H1 (cell line): ENCODE measurements at regions not wholly inside any gene's neighbourhood (a gene's known extent, or its start where the extent isn't known, plus 50 kb on each side); places are given as distances from the start of the nearest gene placed in this dataset.

Source experiments
- CTCF ChIA-PET: fragments of 300-600 bp; sonication (Branson Sonifier 250); formaldehyde crosslinking; loops from one replicate; lab custom pipeline; 2021; ENCODE audit not compliant: partially characterized antibody; lab: Charles Lee
- POLR2A ChIA-PET: fragments of 300-600 bp; sonication (Branson Sonifier 250); formaldehyde crosslinking; loops from one replicate; lab custom pipeline; 2021; ENCODE audit warnings: inconsistent platforms; ENCODE audit not compliant: partially characterized antibody; lab: Charles Lee
- DNase-seq, 2 experiments: peaks; one replicate each; pipeline versions ENCODE4 v3.0.0 to v3.0.0-alpha.2; 2010 to 2022; ENCODE audit warnings: low spot score in 2 of 2, low read depth in 1 of 2, mixed read lengths in 1 of 2
- FAIRE-seq: peaks from 2 replicates; lab custom pipeline; 2011; peaks lifted over from hg19 to GRCh38; lab: Jason Lieb, UNC
- H2AFZ ChIP-seq: 2 replicates; pipeline ENCODE4 v1.8.1; 2012; ENCODE audit warnings: low read length, inconsistent platforms
- H2AK5ac ChIP-seq: 2 replicates; pipeline ENCODE4 v1.6.1; 2013; ENCODE audit warnings: low read depth, low read length
- H2BK120ac ChIP-seq: replicated peaks from 2 replicates; pipeline ENCODE3; 2013; ENCODE audit warnings: low read depth, low read length, inconsistent platforms
- H2BK12ac ChIP-seq: 2 replicates; pipeline ENCODE4 v1.6.1; 2013; ENCODE audit warnings: low read depth, low read length
- H2BK15ac ChIP-seq: 2 replicates; pipeline ENCODE4 v1.6.1; 2013; ENCODE audit warnings: low read length
- H2BK20ac ChIP-seq: 2 replicates; pipeline ENCODE4 v1.6.1; 2013; ENCODE audit warnings: low read length
- H2BK5ac ChIP-seq: 2 replicates; pipeline ENCODE4 v1.6.1; 2013; ENCODE audit warnings: low read depth, low read length
- H3K14ac ChIP-seq: 2 replicates; pipeline ENCODE4 v1.6.1; 2013; ENCODE audit warnings: inconsistent platforms; ENCODE audit not compliant: insufficient read length
- H3K18ac ChIP-seq: 2 replicates; pipeline ENCODE4 v1.6.1; 2013; ENCODE audit warnings: low read length; ENCODE audit errors: extremely low read depth
- H3K23ac ChIP-seq: 2 replicates; pipeline ENCODE4 v1.6.1; 2013; ENCODE audit warnings: inconsistent platforms; ENCODE audit not compliant: insufficient read length
- H3K23me2 ChIP-seq: 2 replicates; pipeline ENCODE4 v1.6.1; 2013; ENCODE audit warnings: low read depth, low read length
- H3K27ac ChIP-seq: 2 replicates; pipeline ENCODE4 v1.6.1; 2011; ENCODE audit warnings: low read depth, low read length, inconsistent platforms
- H3K27me3 ChIP-seq, 4 experiments: replicated peaks in 1 of 4; 1 replicate in 1 of 4; 2 replicates in 3 of 4; pipeline versions ENCODE4 v1.6.1 to v1.8.1; 2011 to 2013; ENCODE audit warnings: low read length in 3 of 4, mild to moderate bottlenecking in 3 of 4, inconsistent platforms in 2 of 4, mixed read lengths in 2 of 4, moderate library complexity in 1 of 4; ENCODE audit not compliant: control insufficient read depth in 3 of 4, insufficient read depth in 3 of 4; ENCODE audit errors: extremely low read depth in 1 of 4
- H3K36me3 ChIP-seq, 4 experiments: 2 replicates each; pipeline versions ENCODE4 v1.6.1 to v1.8.1; 2011 to 2013; ENCODE audit warnings: mild to moderate bottlenecking in 4 of 4, low read length in 3 of 4, moderate library complexity in 2 of 4, control low read depth in 1 of 4, inconsistent platforms in 1 of 4; ENCODE audit not compliant: insufficient read depth in 4 of 4, control insufficient read depth in 2 of 4
- H3K4ac ChIP-seq: replicated peaks from 2 replicates; pipeline ENCODE3; 2013; ENCODE audit warnings: low read length, low read depth, mixed read lengths, inconsistent platforms; ENCODE audit not compliant: insufficient read length
- H3K4me1 ChIP-seq, 4 experiments: replicated peaks in 1 of 4; 1 replicate in 1 of 4; 2 replicates in 3 of 4; pipeline versions ENCODE4 v1.6.1 to v1.8.1; 2011 to 2013; ENCODE audit warnings: low read length in 3 of 4, inconsistent platforms in 2 of 4, mixed read lengths in 1 of 4; ENCODE audit not compliant: insufficient read depth in 4 of 4, control insufficient read depth in 3 of 4
- H3K4me2 ChIP-seq, 2 experiments: 2 replicates each; pipeline versions ENCODE4 v1.6.1 to v1.8.1; 2011 to 2013; ENCODE audit warnings: low read depth in 2 of 2, low read length in 2 of 2, control low read depth in 1 of 2, inconsistent platforms in 1 of 2, mild to moderate bottlenecking in 1 of 2; ENCODE audit not compliant: insufficient read depth in 1 of 2
- H3K4me3 ChIP-seq, 4 experiments: fragments of 200-600, 300-600 bp in 1 of 4; sonication (generic), shearing (Covaris generic), sonication (Bioruptor Twin) in 1 of 4; 2 replicates each; pipeline versions ENCODE4 v1.5.1 to v1.8.1; 2011 to 2016; ENCODE audit warnings: low read length in 4 of 4, low read depth in 3 of 4, control low read depth in 2 of 4, inconsistent platforms in 2 of 4, mild to moderate bottlenecking in 2 of 4, mixed read lengths in 1 of 4, moderate library complexity in 1 of 4; ENCODE audit not compliant: insufficient read depth in 2 of 4; ENCODE audit errors: extremely low read depth in 1 of 4
- H3K56ac ChIP-seq: replicated peaks from 2 replicates; pipeline ENCODE3; 2013; ENCODE audit warnings: low read depth, mild to moderate bottlenecking, mixed read lengths, low read length, inconsistent platforms; ENCODE audit not compliant: insufficient read length
- H3K79me1 ChIP-seq: 2 replicates; pipeline ENCODE4 v1.6.1; 2013; ENCODE audit warnings: low read depth, low read length, control low read depth
- H3K79me2 ChIP-seq, 2 experiments: 2 replicates each; pipeline versions ENCODE4 v1.6.1 to v1.8.1; 2012 to 2013; ENCODE audit warnings: low read length in 2 of 2, mild to moderate bottlenecking in 2 of 2, inconsistent platforms in 1 of 2; ENCODE audit not compliant: insufficient read depth in 2 of 2, control insufficient read depth in 1 of 2
- H3K9ac ChIP-seq, 4 experiments: replicated peaks in 1 of 4; 1 replicate in 1 of 4; 2 replicates in 3 of 4; pipeline versions ENCODE4 v1.6.1 to v1.8.1; 2011 to 2013; ENCODE audit warnings: low read depth in 3 of 4, low read length in 3 of 4, control low read depth in 2 of 4, mild to moderate bottlenecking in 2 of 4, moderate library complexity in 2 of 4, inconsistent platforms in 1 of 4; ENCODE audit errors: extremely low read depth in 1 of 4
- H3K9me3 ChIP-seq, 2 experiments: 2 replicates each; pipeline versions ENCODE4 v1.6.1 to v1.8.1; 2012 to 2013; ENCODE audit warnings: mild to moderate bottlenecking in 2 of 2, moderate library complexity in 2 of 2, control low read depth in 1 of 2, inconsistent platforms in 1 of 2, low read depth in 1 of 2, low read length in 1 of 2, mixed read lengths in 1 of 2; ENCODE audit not compliant: insufficient read depth in 2 of 2
- H4K20me1 ChIP-seq, 2 experiments: replicated peaks in 1 of 2; 2 replicates each; pipeline versions ENCODE3 to v1.8.1; 2011 to 2013; ENCODE audit warnings: inconsistent platforms in 2 of 2, low read length in 2 of 2, mild to moderate bottlenecking in 1 of 2; ENCODE audit not compliant: insufficient read depth in 2 of 2, control insufficient read depth in 1 of 2
- H4K5ac ChIP-seq: 2 replicates; pipeline ENCODE4 v1.6.1; 2013; ENCODE audit warnings: low read length, low read depth, mixed read lengths, inconsistent platforms; ENCODE audit not compliant: insufficient read length
- H4K8ac ChIP-seq: 2 replicates; pipeline ENCODE4 v1.8.0; 2013; ENCODE audit warnings: mild to moderate bottlenecking, moderate library complexity, low read length, inconsistent platforms; ENCODE audit not compliant: insufficient read depth; ENCODE audit errors: extremely low read depth
- H4K91ac ChIP-seq: replicated peaks from 2 replicates; pipeline ENCODE3; 2013; ENCODE audit warnings: low read length, mixed read lengths, inconsistent platforms; ENCODE audit not compliant: insufficient read length
- BCL11A ChIP-seq, 2 experiments: IDR thresholded peaks; one replicate each; pipeline ENCODE4 v1.6.1; 2011; ENCODE audit warnings: low read depth in 2 of 2, low read length in 2 of 2, mild to moderate bottlenecking in 2 of 2
- JUND ChIP-seq: IDR thresholded peaks from 2 replicates; pipeline ENCODE4 v1.6.1; 2011; ENCODE audit warnings: mild to moderate bottlenecking, improper control_type of control experiment, low read length
- RFX5 ChIP-seq: IDR thresholded peaks from 2 replicates; pipeline ENCODE4 v1.6.1; 2011; ENCODE audit warnings: low read depth, low read length, improper control_type of control experiment, borderline replicate concordance
- SIRT6 ChIP-seq: IDR thresholded peaks from one replicate; pipeline ENCODE4 v1.7.1; 2012; ENCODE audit warnings: low read length, inconsistent platforms
- SIX5 ChIP-seq: IDR thresholded peaks from 2 replicates; pipeline ENCODE4 v1.6.1; 2011; ENCODE audit warnings: mild to moderate bottlenecking, low read depth, low read length
- SRF ChIP-seq: IDR thresholded peaks from 2 replicates; pipeline ENCODE4 v1.6.1; 2011; ENCODE audit warnings: mild to moderate bottlenecking, low read depth, low read length, moderate library complexity
- WGBS, 2 experiments: shearing (Covaris generic) in 1 of 2; methylation state at CpG; one replicate each; pipeline versions ENCODE4 v1.1.6 to v1.1.7; 2013 to 2015; ENCODE audit warnings: low lambda C conversion rate in 2 of 2, mixed read lengths in 2 of 2, inconsistent platforms in 1 of 2, low coverage in 1 of 2, missing lambda C conversion rate in 1 of 2; ENCODE audit not compliant: insufficient replicate concordance in 2 of 2, insufficient coverage in 1 of 2, insufficient read length in 1 of 2; ENCODE audit errors: extremely low coverage in 1 of 2, missing lambda C conversion rate in 1 of 2; 5-methylcytosine and 5-hydroxymethylcytosine counted together

- Histone ChIP-seq H3K14ac (no peak overlapping the region), H3K56ac (no peak overlapping the region), H3K18ac (no peak overlapping the region), H4K8ac (no peak overlapping the region), H3K4ac (no peak overlapping the region), H3K4me1 (peaks cover 0 to 7% (median 3%) of the 10 kb centered on the region in 4 experiments; a peak in 4 of 7 replicates), H3K9me3 (no peaks in the 10 kb centered on the region), H2BK12ac (peak overlapping the region; percentile 80), H4K20me1 (no peaks in the 10 kb centered on the region), H2AK5ac (peak overlapping the region; percentile 5; the same call in 1 of the 2 replicates), H3K79me1 (no peaks in the 10 kb centered on the region), H3K4me3 (peak overlapping the region in 1 of 4 experiments; percentile 20; a peak in 1 of 8 replicates), H2BK5ac (no peak overlapping the region; the same call in 1 of the 2 replicates), H3K23ac (no peak overlapping the region), H4K91ac (no peak overlapping the region), H3K4me2 (peak overlapping the region in 1 of 2 experiments; percentile 38; a peak in 1 of 4 replicates), H3K79me2 (no peaks in the 10 kb centered on the region), H3K27ac (no peak overlapping the region), H2BK15ac (0 out of 2 replicates have a peak overlapping the region, but pooled peaks have one; percentile 9), H3K36me3 (no peaks in the 10 kb centered on the region), H2AFZ (no peak overlapping the region), H3K23me2 (no peaks in the 10 kb centered on the region), H4K5ac (no peak overlapping the region), H3K27me3 (peaks cover 8 to 33% (median 24%) of the 10 kb centered on the region in 4 experiments; a peak in 6 of 7 replicates), H2BK20ac (peak overlapping the region; percentile 56), H2BK120ac (no peak overlapping the region), H3K9ac (no peak overlapping the region)
- TF ChIP-seq RFX5: no peak
- no peak for TF ChIP-seq BCL11A (IDR thresholded peaks at IDR 0.05; ENCODE audit: low read depth in 2 of 2, low read length in 2 of 2)
- no peak for TF ChIP-seq SIRT6
- no peak for TF ChIP-seq JUND
- TF ChIP-seq SRF: no peak
- TF ChIP-seq SIX5: no peak
- POLR2A ChIA-PET: no interaction called here
- 85% methylated on average over 8 of the region's 8 CpGs; no CpG with 5 or more reads in 1 of the 2 experiments for WGBS, 2 experiments
- DNase-seq: no peak
- no peak for FAIRE-seq
- CTCF ChIA-PET: interaction anchor here (1.1 to 9.8 kb wide), 7 partner anchors 8 to 29 kb away, joined by 3 to 80 read pairs (median 5); no protein-coding TSS in a partner anchor
Observed at GRCh38 chr11:36719358-36720107, 121.5 kb upstream of the RAG2 start.
